NCI-H146 treated with DMSO at 0.1 percent for 48 hours (cell line): ENCODE measurements at regions not wholly inside any gene's neighbourhood (a gene's known extent, or its start where the extent isn't known, plus 50 kb on each side); places are given as distances from the start of the nearest gene placed in this dataset.
"Not testable (repeated sequence)": the region's sequence is repeated elsewhere in the genome, so short reads cannot be mapped to it uniquely, and the experiment has no call there.

Source experiments
- DNase-seq: peaks from one replicate; lab custom pipeline; 2025; ENCODE audit not compliant: unreplicated experiment; lab: John Stamatoyannopoulos, UW

GRCh38 chr2:194725169-194725568, 931.9 kb upstream of the SLC39A10 start:
- DNase-seq, result no peak

GRCh38 chr2:194723446-194723845, 933.6 kb upstream of the SLC39A10 start:
- no peak for DNase-seq

- no peak for DNase-seq
These were observed 935.8 kb upstream of the SLC39A10 start for GRCh38 chr2:194721227-194721626.

- DNase-seq, result no peak
These were observed 936.6 kb upstream of the SLC39A10 start for GRCh38 chr2:194720462-194720861.

- no peak for DNase-seq
These were observed 938.1 kb upstream of the SLC39A10 start for GRCh38 chr2:194718881-194719280.

GRCh38 chr2:194714541-194714940, 942.5 kb upstream of the SLC39A10 start:
- DNase-seq, result no peak

GRCh38 chr2:194709840-194710239, 947.2 kb upstream of the SLC39A10 start:
- no peak for DNase-seq

- no peak for DNase-seq
These were observed 950.8 kb upstream of the SLC39A10 start for GRCh38 chr2:194706179-194706578.

GRCh38 chr2:194705398-194705797, 951.6 kb upstream of the SLC39A10 start:
- no peak for DNase-seq

GRCh38 chr2:194700726-194701125, 956.3 kb upstream of the SLC39A10 start:
- no peak for DNase-seq

- DNase-seq, result no peak
These were observed 956.9 kb upstream of the SLC39A10 start for GRCh38 chr2:194700116-194700515.

GRCh38 chr2:194698012-194698411, 959.0 kb upstream of the SLC39A10 start:
- no peak for DNase-seq

- DNase-seq, result no peak
These were observed 959.6 kb upstream of the SLC39A10 start for GRCh38 chr2:194697439-194697838.

GRCh38 chr2:194696690-194697089, 960.3 kb upstream of the SLC39A10 start:
- DNase-seq, result no peak

- DNase-seq, result no peak
These were observed 970.5 kb upstream of the SLC39A10 start for GRCh38 chr2:194686569-194686968.

- no peak for DNase-seq
These were observed 983.0 kb upstream of the SLC39A10 start for GRCh38 chr2:194674043-194674442.

GRCh38 chr2:194672994-194673393, 984.0 kb upstream of the SLC39A10 start:
- no peak for DNase-seq

- no peak for DNase-seq
These were observed 995.6 kb upstream of the SLC39A10 start for GRCh38 chr2:194661431-194661830.

- DNase-seq, result not testable (repeated sequence)
These were observed 1018.0 kb upstream of the SLC39A10 start for GRCh38 chr2:194639057-194639456.

- no peak for DNase-seq
These were observed 1035.1 kb upstream of the SLC39A10 start for GRCh38 chr2:194621945-194622344.

GRCh38 chr2:194619366-194619765, 1037.7 kb upstream of the SLC39A10 start:
- DNase-seq, result no peak

- no peak for DNase-seq
These were observed 1038.6 kb upstream of the SLC39A10 start for GRCh38 chr2:194618432-194618831.

GRCh38 chr2:194616334-194616733, 1040.7 kb upstream of the SLC39A10 start:
- no peak for DNase-seq

GRCh38 chr2:194610297-194610696, 1046.7 kb upstream of the SLC39A10 start:
- DNase-seq, result no peak
